GM12878 (cell line): ENCODE measurements at regions not wholly inside any gene's neighbourhood (a gene's known extent, or its start where the extent isn't known, plus 50 kb on each side); places are given as distances from the start of the nearest gene placed in this dataset.

Source experiments
- IKZF1 ChIP-seq: fragments of 450-650 bp; conservative IDR thresholded peaks from 2 replicates; pipeline ENCODE4 v1.6.1; 2017; ENCODE audit warnings: antibody characterized with exemption, mild to moderate bottlenecking
- RUNX3 ChIP-seq: IDR thresholded peaks from 2 replicates; pipeline ENCODE4 v1.6.1; 2012; ENCODE audit warnings: low read length, inconsistent platforms
- SMAD5 ChIP-seq: IDR thresholded peaks from 2 replicates; pipeline ENCODE4 v1.6.1; 2016; ENCODE audit warnings: antibody characterized with exemption, low read depth
- SMC3 ChIP-seq: IDR thresholded peaks from 2 replicates; pipeline ENCODE4 v1.6.1; 2011; ENCODE audit warnings: low read length, improper control_type of control experiment, borderline replicate concordance
- SRF ChIP-seq, 2 experiments: IDR thresholded peaks; 2 replicates each; pipeline ENCODE4 v1.6.1; 2011; ENCODE audit warnings: low read depth in 2 of 2, low read length in 2 of 2, mild to moderate bottlenecking in 1 of 2, moderate library complexity in 1 of 2
- TCF3 ChIP-seq: IDR thresholded peaks from 2 replicates; pipeline ENCODE4 v1.6.1; 2012; ENCODE audit warnings: low read depth, mild to moderate bottlenecking, low read length, borderline replicate concordance; ENCODE audit not compliant: insufficient read depth
- TCF7 ChIP-seq: IDR thresholded peaks from 2 replicates; pipeline ENCODE4 v1.6.1; 2014; ENCODE audit warnings: antibody characterized with exemption, borderline replicate concordance
- USF1 ChIP-seq: IDR thresholded peaks from 2 replicates; pipeline ENCODE4 v1.6.1; 2011; ENCODE audit warnings: borderline replicate concordance, low read depth, mild to moderate bottlenecking, moderate library complexity, mixed read lengths, low read length; ENCODE audit not compliant: insufficient read depth; ENCODE audit errors: extremely low read length
- USF2 ChIP-seq: IDR thresholded peaks from 2 replicates; pipeline ENCODE4 v1.6.1; 2011; ENCODE audit warnings: low read depth, low read length, improper control_type of control experiment, borderline replicate concordance
- TF ChIP-seq, protein P1 (sequence below): fragments of 450-650 bp; IDR thresholded peaks from 2 replicates; pipeline ENCODE4 v1.6.1; 2017; ENCODE audit warnings: mild to moderate bottlenecking

DNA sequence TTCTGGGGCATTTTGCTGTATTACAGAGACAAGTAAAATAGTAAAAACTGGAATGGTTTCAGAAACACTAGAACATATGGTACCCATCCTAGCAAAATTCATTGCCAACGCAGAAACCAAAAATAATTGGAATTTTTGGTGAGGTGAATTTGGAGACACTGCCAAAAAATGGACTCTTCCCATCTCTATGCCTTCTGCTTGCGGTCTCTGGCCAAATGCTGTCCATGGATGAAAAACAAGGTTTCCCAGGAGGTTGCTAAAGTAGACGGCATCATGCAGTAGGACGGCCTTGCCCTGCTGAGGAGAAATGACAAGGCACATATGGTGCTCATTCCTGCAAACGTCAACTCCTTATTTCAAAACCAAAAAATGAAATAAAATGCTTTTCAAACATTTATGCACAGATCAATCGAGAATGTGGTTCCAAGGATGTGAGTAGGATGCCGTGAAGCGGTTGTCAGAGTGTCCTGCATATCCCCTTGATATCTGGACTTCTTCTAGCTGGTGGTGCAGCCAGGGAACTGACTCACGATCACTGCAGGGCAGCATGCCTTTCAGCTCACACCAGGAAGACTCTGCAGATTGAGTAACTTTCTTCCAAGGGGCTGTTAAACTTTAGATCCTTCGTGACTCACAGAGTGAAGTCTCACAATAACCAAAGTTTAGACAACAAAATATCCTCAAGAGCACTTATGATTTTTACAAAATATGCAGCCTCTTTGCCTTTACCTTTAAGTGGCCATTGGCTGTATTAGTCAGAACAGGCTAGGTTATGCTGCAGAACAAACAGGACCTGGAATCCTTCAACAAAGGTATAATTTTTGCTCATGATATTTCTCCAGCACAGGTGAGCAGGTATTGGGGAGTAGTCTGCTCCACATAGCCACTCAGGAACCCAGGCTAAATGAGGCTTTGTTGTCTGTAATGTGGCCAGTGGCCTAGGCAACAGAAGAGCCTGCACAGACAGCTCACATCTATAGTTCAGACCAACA, 149.4 kb upstream of the NDUFV2 start (continued):
- TF ChIP-seq USF1 = no peak
- TF ChIP-seq SMC3 = no peak
- TF ChIP-seq RUNX3 = no peak
- no peak for TF ChIP-seq USF2
- TF ChIP-seq TCF7 = no peak
- no peak for TF ChIP-seq SRF (IDR thresholded peaks at IDR 0.05; ENCODE audit: low read depth in 2 of 2, low read length in 2 of 2)
- TF ChIP-seq, protein P1, sequence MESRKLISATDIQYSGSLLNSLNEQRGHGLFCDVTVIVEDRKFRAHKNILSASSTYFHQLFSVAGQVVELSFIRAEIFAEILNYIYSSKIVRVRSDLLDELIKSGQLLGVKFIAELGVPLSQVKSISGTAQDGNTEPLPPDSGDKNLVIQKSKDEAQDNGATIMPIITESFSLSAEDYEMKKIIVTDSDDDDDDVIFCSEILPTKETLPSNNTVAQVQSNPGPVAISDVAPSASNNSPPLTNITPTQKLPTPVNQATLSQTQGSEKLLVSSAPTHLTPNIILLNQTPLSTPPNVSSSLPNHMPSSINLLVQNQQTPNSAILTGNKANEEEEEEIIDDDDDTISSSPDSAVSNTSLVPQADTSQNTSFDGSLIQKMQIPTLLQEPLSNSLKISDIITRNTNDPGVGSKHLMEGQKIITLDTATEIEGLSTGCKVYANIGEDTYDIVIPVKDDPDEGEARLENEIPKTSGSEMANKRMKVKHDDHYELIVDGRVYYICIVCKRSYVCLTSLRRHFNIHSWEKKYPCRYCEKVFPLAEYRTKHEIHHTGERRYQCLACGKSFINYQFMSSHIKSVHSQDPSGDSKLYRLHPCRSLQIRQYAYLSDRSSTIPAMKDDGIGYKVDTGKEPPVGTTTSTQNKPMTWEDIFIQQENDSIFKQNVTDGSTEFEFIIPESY = no peak
- TF ChIP-seq SMAD5 = no peak
- TF ChIP-seq TCF3 = no peak
- TF ChIP-seq IKZF1 = no peak
- TF ChIP-seq, all 136 proteins: peak for 0
